IMR-90 (cell line): ENCODE measurements at regions not wholly inside any gene's neighbourhood (a gene's known extent, or its start where the extent isn't known, plus 50 kb on each side); places are given as distances from the start of the nearest gene placed in this dataset.

Experiments used
- ATAC-seq: fragments of 200-7000 bp; cut with Tn5 transposase; 2 replicates; pipeline ENCODE4 v1.9.1; 2020; ENCODE audit warnings: low read depth, mild to moderate bottlenecking, moderate library complexity
- BruUV-seq: library from RNA; stranded (reverse); fragments of 400-500 nt; replicated peaks from 2 replicates; lab custom pipeline; 2021; lab: Mats Ljungman, UMichigan
- CTCF ChIA-PET: fragments of 300-600 bp; formaldehyde crosslinking; extraction: SDS; loops from one replicate; lab custom pipeline; 2021; ENCODE audit warnings: antibody characterized with exemption; lab: Yijun Ruan, JAX
- POLR2A ChIA-PET: fragments of 300-600 bp; sonication (Branson Sonifier 250); formaldehyde crosslinking; loops from one replicate; lab custom pipeline; 2022; ENCODE audit warnings: antibody characterized with exemption; ENCODE audit not compliant: unreplicated experiment; lab: Charles Lee
- DNase-seq: peaks from one replicate; pipeline ENCODE4 v3.0.0; 2013
- H2AFZ ChIP-seq: replicated peaks from 2 replicates; pipeline ENCODE3; 2013; ENCODE audit warnings: low read length, mild to moderate bottlenecking; ENCODE audit not compliant: poor library complexity
- H2AK5ac ChIP-seq: 2 replicates; pipeline ENCODE4 v1.6.1; 2013; ENCODE audit warnings: low read depth, low read length, inconsistent platforms
- H2AK9ac ChIP-seq: replicated peaks from 2 replicates; pipeline ENCODE3; 2013; ENCODE audit warnings: mild to moderate bottlenecking, low read depth, low read length, moderate library complexity; ENCODE audit not compliant: poor library complexity
- H2BK120ac ChIP-seq: 2 replicates; pipeline ENCODE4 v1.6.1; 2013; ENCODE audit warnings: low read depth, low read length, inconsistent platforms
- H2BK15ac ChIP-seq: 3 replicates; pipeline ENCODE4 v1.6.1; 2013; ENCODE audit warnings: low read depth, low read length, inconsistent platforms
- H2BK20ac ChIP-seq: 2 replicates; pipeline ENCODE4 v1.6.1; 2013; ENCODE audit warnings: low read depth, mild to moderate bottlenecking, inconsistent platforms, low read length, moderate library complexity
- H2BK5ac ChIP-seq: 2 replicates; pipeline ENCODE4 v1.6.1; 2013; ENCODE audit warnings: mild to moderate bottlenecking, low read depth, low read length, inconsistent platforms; ENCODE audit not compliant: poor library complexity, severe bottlenecking
- H3K14ac ChIP-seq: replicated peaks from 2 replicates; pipeline ENCODE4 v1.6.1; 2013; ENCODE audit warnings: low read depth, low read length, inconsistent platforms
- H3K18ac ChIP-seq: 2 replicates; pipeline ENCODE4 v1.6.1; 2013; ENCODE audit warnings: low read depth, low read length, control low read depth
- H3K23ac ChIP-seq: 2 replicates; pipeline ENCODE4 v1.6.1; 2013; ENCODE audit warnings: low read depth, low read length, inconsistent platforms
- H3K27ac ChIP-seq: 2 replicates; pipeline ENCODE4 v1.5.1; 2013; ENCODE audit warnings: mild to moderate bottlenecking, control low read depth, low read length; ENCODE audit not compliant: insufficient read depth
- H3K27me3 ChIP-seq: 2 replicates; pipeline ENCODE4 v1.6.1; 2013; ENCODE audit warnings: low read length; ENCODE audit not compliant: control insufficient read depth, insufficient read depth
- H3K36me3 ChIP-seq: 2 replicates; pipeline ENCODE4 v1.6.1; 2013; ENCODE audit warnings: low read length, mixed read lengths; ENCODE audit not compliant: control insufficient read depth, insufficient read depth
- H3K4ac ChIP-seq: 2 replicates; pipeline ENCODE4 v1.6.1; 2013; ENCODE audit warnings: low read depth, low read length, inconsistent platforms
- H3K4me1 ChIP-seq: 2 replicates; pipeline ENCODE4 v1.6.1; 2013; ENCODE audit warnings: low read length, mixed read lengths; ENCODE audit not compliant: control insufficient read depth, insufficient read depth
- H3K4me2 ChIP-seq: 2 replicates; pipeline ENCODE4 v1.6.1; 2013; ENCODE audit warnings: low read depth, mild to moderate bottlenecking, control low read depth, low read length, moderate library complexity
- H3K4me3 ChIP-seq: 2 replicates; pipeline ENCODE4 v1.5.1; 2013; ENCODE audit warnings: low read depth, mild to moderate bottlenecking, control low read depth, low read length, moderate library complexity; ENCODE audit not compliant: insufficient read depth
- H3K56ac ChIP-seq: 2 replicates; pipeline ENCODE4 v1.6.1; 2013; ENCODE audit warnings: low read length, inconsistent platforms; ENCODE audit not compliant: insufficient read depth; ENCODE audit errors: extremely low read depth
- H3K79me1 ChIP-seq, 2 experiments: 2 replicates each; pipeline ENCODE4 v1.6.1; 2013; ENCODE audit warnings: low read length in 2 of 2, inconsistent platforms in 1 of 2, low read depth in 1 of 2
- H3K9ac ChIP-seq: 2 replicates; pipeline ENCODE4 v1.6.1; 2013; ENCODE audit warnings: low read depth, low read length, control low read depth
- H3K9me1 ChIP-seq: 2 replicates; pipeline ENCODE4 v1.6.1; 2013; ENCODE audit warnings: low read length, inconsistent platforms; ENCODE audit not compliant: insufficient read depth
- H3K9me3 ChIP-seq: 2 replicates; pipeline ENCODE4 v1.6.1; 2013; ENCODE audit warnings: low read length; ENCODE audit not compliant: control insufficient read depth, insufficient read depth
- H4K20me1 ChIP-seq: 2 replicates; pipeline ENCODE4 v1.6.1; 2013; ENCODE audit warnings: low read length, inconsistent platforms; ENCODE audit not compliant: insufficient read depth
- H4K5ac ChIP-seq: 2 replicates; pipeline ENCODE4 v1.6.1; 2013; ENCODE audit warnings: mild to moderate bottlenecking, low read depth, low read length, control low read depth
- H4K8ac ChIP-seq, 2 experiments: 2 replicates each; pipeline ENCODE4 v1.6.1; 2013; ENCODE audit warnings: low read depth in 2 of 2, low read length in 2 of 2, control low read depth in 1 of 2, inconsistent platforms in 1 of 2
- H4K91ac ChIP-seq: 2 replicates; pipeline ENCODE4 v1.6.1; 2013; ENCODE audit warnings: low read depth, low read length, inconsistent platforms; ENCODE audit not compliant: insufficient read depth
- BHLHE40 ChIP-seq: fragments of 150-350 bp; IDR thresholded peaks from 2 replicates; pipeline ENCODE4 v1.6.1; 2016; ENCODE audit warnings: mild to moderate bottlenecking, low read depth, low read length
- CEBPB ChIP-seq: IDR thresholded peaks from 2 replicates; pipeline ENCODE4 v1.6.1; 2012; ENCODE audit warnings: low read depth, low read length, improper control_type of control experiment
- MXI1 ChIP-seq: IDR thresholded peaks from 2 replicates; pipeline ENCODE4 v1.6.1; 2012; ENCODE audit warnings: low read depth, mild to moderate bottlenecking, low read length, moderate library complexity, borderline replicate concordance
- RAD21 ChIP-seq: IDR thresholded peaks from 2 replicates; pipeline ENCODE4 v1.6.1; 2012; ENCODE audit warnings: low read length, improper control_type of control experiment
- RCOR1 ChIP-seq: IDR thresholded peaks from 2 replicates; pipeline ENCODE4 v1.6.1; 2012; ENCODE audit warnings: mild to moderate bottlenecking, low read length, improper control_type of control experiment; ENCODE audit not compliant: insufficient replicate concordance
- RFX5 ChIP-seq: IDR thresholded peaks from 2 replicates; pipeline ENCODE4 v1.8.0; 2012; ENCODE audit warnings: low read depth, mild to moderate bottlenecking, low read length, moderate library complexity
- SMC3 ChIP-seq: fragments of 150-350 bp; IDR thresholded peaks from 2 replicates; pipeline ENCODE4 v1.6.1; 2016; ENCODE audit warnings: low read depth, mild to moderate bottlenecking, antibody characterized with exemption, low read length, moderate library complexity
- WGBS, 2 experiments: methylation state at CpG; one replicate each; pipeline versions ENCODE4 v1.1.5 to v1.1.7; 2013; ENCODE audit warnings: missing lambda C conversion rate in 2 of 2; ENCODE audit not compliant: insufficient read length in 1 of 2; ENCODE audit errors: extremely low coverage in 2 of 2; 5-methylcytosine and 5-hydroxymethylcytosine counted together
- dilution Hi-C: fragments of 300-500 bp; cut with HindIII; formaldehyde crosslinking; loops from one replicate; pipeline ENCODE4 v1.14.3; 2018; ENCODE audit warnings: low sequenced_read_pairs; ENCODE audit not compliant: unreplicated experiment
- in situ Hi-C: fragments of 300-500 bp; cut with MboI; formaldehyde crosslinking; loops from 3 replicates; pipeline ENCODE4 v1.14.3; 2019; ENCODE audit warnings: low sequenced_read_pairs, inconsistent platforms, mixed read lengths
- intact Hi-C: fragments of 100-400 bp; cut with micrococcal nuclease; formaldehyde crosslinking; loops from 2 replicates; pipeline ENCODE4 v1.10.0; 2022
- TF ChIP-seq, protein P1 (sequence below): conservative IDR thresholded peaks from 2 replicates; pipeline ENCODE4 v1.5.1; 2012; ENCODE audit warnings: mild to moderate bottlenecking, low read depth, low read length, improper control_type of control experiment
- TF ChIP-seq, protein P2 (sequence below): fragments of 150-350 bp; IDR thresholded peaks from 2 replicates; pipeline ENCODE4 v1.6.1; 2016; ENCODE audit warnings: low read depth, mild to moderate bottlenecking, low read length, moderate library complexity, borderline replicate concordance
- TF ChIP-seq, protein P3 (sequence below): fragments of 150-350 bp; IDR thresholded peaks from 2 replicates; pipeline ENCODE4 v1.6.1; 2017; ENCODE audit warnings: mild to moderate bottlenecking, antibody characterized with exemption, low read length, low read depth

DNA sequence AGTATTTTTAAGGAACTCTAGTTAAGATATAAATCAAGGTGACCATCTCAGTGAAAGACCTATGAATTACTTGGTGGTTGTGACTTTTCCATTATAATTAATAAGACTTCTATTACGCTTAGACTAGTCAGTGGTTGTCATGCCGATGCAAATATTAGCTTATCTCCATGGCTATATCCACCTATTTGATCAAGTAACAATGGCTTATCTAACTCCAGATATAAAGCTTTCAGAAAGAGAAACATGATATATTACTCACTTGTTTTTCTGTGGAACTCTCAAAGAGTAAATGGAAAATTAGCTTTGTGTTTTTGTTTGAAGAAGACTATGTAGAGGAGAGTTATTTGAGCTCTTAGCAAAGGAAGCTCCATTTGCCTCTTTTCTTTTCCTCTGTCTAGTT, 323.8 kb upstream of the DCN start:
- no peak for DNase-seq
- Histone ChIP-seq H3K4me2 (no peak overlapping the region), H4K20me1 (no peaks in the 10 kb centered on the region), H2AFZ (no peak overlapping the region), H3K4me1 (no peaks in the 10 kb centered on the region), H2AK9ac (no peak overlapping the region), H3K36me3 (no peaks in the 10 kb centered on the region), H3K4me3 (no peak overlapping the region), H3K27ac (no peak overlapping the region), H3K9ac (no peak overlapping the region), H3K56ac (no peak overlapping the region), H4K5ac (no peak overlapping the region), H3K9me3 (peaks cover 3% of the 10 kb centered on the region; the same call in 1 of the 2 replicates), H3K4ac (no peak overlapping the region), H2BK20ac (no peak overlapping the region), H4K8ac (no peak overlapping the region), H3K79me1 (no peaks in the 10 kb centered on the region), H3K18ac (no peak overlapping the region), H2BK5ac (no peak overlapping the region), H4K91ac (no peak overlapping the region), H2BK15ac (no peak overlapping the region), H2BK120ac (no peak overlapping the region), H3K27me3 (no peaks in the 10 kb centered on the region; the same call in 1 of the 2 replicates), H3K14ac (no peak overlapping the region), H3K23ac (no peak overlapping the region), H2AK5ac (no peak overlapping the region), H3K9me1 (no peaks in the 10 kb centered on the region)
- no peak for ATAC-seq
- ChIA-PET POLR2A (no interaction called here), CTCF (interaction anchor here (1.6 kb wide), 1 partner anchor 16 kb away, joined by 3 read pairs; no protein-coding TSS in a partner anchor)
- dilution Hi-C loops: no loop called here
- no peak for TF ChIP-seq SMC3
- no peak for TF ChIP-seq RAD21
- TF ChIP-seq RCOR1: no peak
- TF ChIP-seq, protein P1, sequence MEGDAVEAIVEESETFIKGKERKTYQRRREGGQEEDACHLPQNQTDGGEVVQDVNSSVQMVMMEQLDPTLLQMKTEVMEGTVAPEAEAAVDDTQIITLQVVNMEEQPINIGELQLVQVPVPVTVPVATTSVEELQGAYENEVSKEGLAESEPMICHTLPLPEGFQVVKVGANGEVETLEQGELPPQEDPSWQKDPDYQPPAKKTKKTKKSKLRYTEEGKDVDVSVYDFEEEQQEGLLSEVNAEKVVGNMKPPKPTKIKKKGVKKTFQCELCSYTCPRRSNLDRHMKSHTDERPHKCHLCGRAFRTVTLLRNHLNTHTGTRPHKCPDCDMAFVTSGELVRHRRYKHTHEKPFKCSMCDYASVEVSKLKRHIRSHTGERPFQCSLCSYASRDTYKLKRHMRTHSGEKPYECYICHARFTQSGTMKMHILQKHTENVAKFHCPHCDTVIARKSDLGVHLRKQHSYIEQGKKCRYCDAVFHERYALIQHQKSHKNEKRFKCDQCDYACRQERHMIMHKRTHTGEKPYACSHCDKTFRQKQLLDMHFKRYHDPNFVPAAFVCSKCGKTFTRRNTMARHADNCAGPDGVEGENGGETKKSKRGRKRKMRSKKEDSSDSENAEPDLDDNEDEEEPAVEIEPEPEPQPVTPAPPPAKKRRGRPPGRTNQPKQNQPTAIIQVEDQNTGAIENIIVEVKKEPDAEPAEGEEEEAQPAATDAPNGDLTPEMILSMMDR: no peak
- TF ChIP-seq BHLHE40: no peak
- TF ChIP-seq CEBPB: no peak
- TF ChIP-seq, protein P2, sequence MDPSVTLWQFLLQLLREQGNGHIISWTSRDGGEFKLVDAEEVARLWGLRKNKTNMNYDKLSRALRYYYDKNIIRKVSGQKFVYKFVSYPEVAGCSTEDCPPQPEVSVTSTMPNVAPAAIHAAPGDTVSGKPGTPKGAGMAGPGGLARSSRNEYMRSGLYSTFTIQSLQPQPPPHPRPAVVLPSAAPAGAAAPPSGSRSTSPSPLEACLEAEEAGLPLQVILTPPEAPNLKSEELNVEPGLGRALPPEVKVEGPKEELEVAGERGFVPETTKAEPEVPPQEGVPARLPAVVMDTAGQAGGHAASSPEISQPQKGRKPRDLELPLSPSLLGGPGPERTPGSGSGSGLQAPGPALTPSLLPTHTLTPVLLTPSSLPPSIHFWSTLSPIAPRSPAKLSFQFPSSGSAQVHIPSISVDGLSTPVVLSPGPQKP: no peak
- TF ChIP-seq MXI1: no peak
- TF ChIP-seq, protein P3, sequence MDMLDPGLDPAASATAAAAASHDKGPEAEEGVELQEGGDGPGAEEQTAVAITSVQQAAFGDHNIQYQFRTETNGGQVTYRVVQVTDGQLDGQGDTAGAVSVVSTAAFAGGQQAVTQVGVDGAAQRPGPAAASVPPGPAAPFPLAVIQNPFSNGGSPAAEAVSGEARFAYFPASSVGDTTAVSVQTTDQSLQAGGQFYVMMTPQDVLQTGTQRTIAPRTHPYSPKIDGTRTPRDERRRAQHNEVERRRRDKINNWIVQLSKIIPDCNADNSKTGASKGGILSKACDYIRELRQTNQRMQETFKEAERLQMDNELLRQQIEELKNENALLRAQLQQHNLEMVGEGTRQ: no peak
- TF ChIP-seq RFX5: no peak
- in situ Hi-C loops: no loop called here
- no TSS peak for BruUV-seq
- intact Hi-C loops: no loop called here
- no CpG with 5 or more reads among the region's 2 CpGs for WGBS, 2 experiments
